NT2/D1 (cell line): ENCODE measurements at regions not wholly inside any gene's neighbourhood (a gene's known extent, or its start where the extent isn't known, plus 50 kb on each side); places are given as distances from the start of the nearest gene placed in this dataset.

Experiments
- SUZ12 ChIP-seq: IDR thresholded peaks from 2 replicates; pipeline ENCODE4 v1.6.1; 2011; ENCODE audit not compliant: insufficient read length, insufficient read depth; ENCODE audit errors: extremely low read depth
- ZNF274 ChIP-seq: IDR thresholded peaks from 2 replicates; pipeline ENCODE4 v1.6.1; 2011; ENCODE audit warnings: mild to moderate bottlenecking, low read depth, low read length

DNA sequence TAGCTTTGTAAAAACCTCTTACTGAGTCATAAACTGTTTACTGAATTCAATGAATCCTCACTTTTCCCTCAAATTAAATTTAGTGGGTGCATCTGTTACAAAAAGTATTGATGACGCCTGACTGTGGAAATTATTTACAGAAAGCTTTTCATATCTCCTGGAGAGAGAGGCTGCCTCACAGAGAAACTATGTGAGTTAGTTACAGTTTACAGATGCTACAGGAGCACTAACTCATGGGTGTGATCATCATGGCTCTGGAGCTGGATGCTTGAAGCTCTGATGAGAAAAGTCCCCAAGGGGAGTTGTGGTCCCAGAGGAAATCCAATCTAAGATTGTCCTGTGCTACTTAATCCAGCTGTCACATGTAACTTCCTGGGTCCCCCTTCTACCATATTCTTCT, 590.8 kb downstream of the LMO7 start:
- no peak for TF ChIP-seq ZNF274
- no peak for TF ChIP-seq SUZ12
